Activated naive CD8-positive, alpha-beta T cell (primary cell): ENCODE measurements at regions not wholly inside any gene's neighbourhood (a gene's known extent, or its start where the extent isn't known, plus 50 kb on each side); places are given as distances from the start of the nearest gene placed in this dataset.

ENCODE experiments used
- H3K27ac Mint-ChIP-seq: one replicate; pipeline ENCODE4 v1.8.0; 2021; ENCODE audit warnings: mixed read lengths
- H3K27me3 Mint-ChIP-seq: one replicate; pipeline ENCODE4 v1.8.0; 2021; ENCODE audit warnings: mixed read lengths
- H3K36me3 Mint-ChIP-seq: one replicate; pipeline ENCODE4 v1.8.0; 2021; ENCODE audit warnings: mixed read lengths
- H3K4me1 Mint-ChIP-seq: one replicate; pipeline ENCODE4 v1.8.0; 2021; ENCODE audit warnings: low read depth, mixed read lengths
- H3K4me3 Mint-ChIP-seq: one replicate; pipeline ENCODE4 v1.8.0; 2021; ENCODE audit warnings: mild to moderate bottlenecking, mixed read lengths
- H3K9me3 Mint-ChIP-seq: one replicate; pipeline ENCODE4 v1.8.0; 2021; ENCODE audit warnings: low read depth, mixed read lengths

GRCh38 chr14:38110258-38110657, 97.4 kb upstream of the SSTR1 start:
- Mint-ChIP-seq H3K27me3 (no peaks in the 10 kb centered on the region), H3K4me3 (no peak overlapping the region), H3K27ac (no peak overlapping the region), H3K4me1 (peaks cover 10% of the 10 kb centered on the region), H3K36me3 (peaks cover 10% of the 10 kb centered on the region), H3K9me3 (peaks cover 13% of the 10 kb centered on the region)

GRCh38 chr14:38111046-38111445, 96.7 kb upstream of the SSTR1 start:
- no peak overlapping the region for H3K4me3 Mint-ChIP-seq
- H3K27me3 Mint-ChIP-seq: no peaks in the 10 kb centered on the region
- peaks cover 13% of the 10 kb centered on the region for H3K9me3 Mint-ChIP-seq
- peaks cover 9% of the 10 kb centered on the region for H3K36me3 Mint-ChIP-seq
- no peak overlapping the region for H3K27ac Mint-ChIP-seq
- peaks cover 10% of the 10 kb centered on the region for H3K4me1 Mint-ChIP-seq

- Mint-ChIP-seq H3K27me3 (no peaks in the 10 kb centered on the region), H3K36me3 (no peaks in the 10 kb centered on the region), H3K9me3 (no peaks in the 10 kb centered on the region), H3K4me3 (no peak overlapping the region), H3K27ac (no peak overlapping the region), H3K4me1 (no peaks in the 10 kb centered on the region)
Measured at GRCh38 chr14:38113546-38113945, 94.2 kb upstream of the SSTR1 start.

- Mint-ChIP-seq H3K4me3 (no peak overlapping the region), H3K27me3 (no peaks in the 10 kb centered on the region), H3K36me3 (peaks cover 3% of the 10 kb centered on the region), H3K9me3 (no peaks in the 10 kb centered on the region), H3K4me1 (peaks cover 4% of the 10 kb centered on the region), H3K27ac (no peak overlapping the region)
Measured at GRCh38 chr14:38116895-38117294, 90.8 kb upstream of the SSTR1 start.

- no peaks in the 10 kb centered on the region for H3K27me3 Mint-ChIP-seq
- H3K4me1 Mint-ChIP-seq: peaks cover 10% of the 10 kb centered on the region
- peaks cover 3% of the 10 kb centered on the region for H3K36me3 Mint-ChIP-seq
- H3K9me3 Mint-ChIP-seq: no peaks in the 10 kb centered on the region
- H3K27ac Mint-ChIP-seq: no peak overlapping the region
- no peak overlapping the region for H3K4me3 Mint-ChIP-seq
Measured at GRCh38 chr14:38120109-38120508, 87.6 kb upstream of the SSTR1 start.

GRCh38 chr14:38121320-38122020, 86.2 kb upstream of the SSTR1 start:
- Mint-ChIP-seq H3K4me3 (no peak overlapping the region), H3K9me3 (no peaks in the 10 kb centered on the region), H3K36me3 (peaks cover 3% of the 10 kb centered on the region), H3K4me1 (peaks cover 19% of the 10 kb centered on the region), H3K27me3 (no peaks in the 10 kb centered on the region), H3K27ac (no peak overlapping the region)

GRCh38 chr14:38122241-38122640, 85.5 kb upstream of the SSTR1 start:
- H3K36me3 Mint-ChIP-seq: peaks cover 3% of the 10 kb centered on the region
- no peak overlapping the region for H3K27ac Mint-ChIP-seq
- H3K27me3 Mint-ChIP-seq: no peaks in the 10 kb centered on the region
- no peaks in the 10 kb centered on the region for H3K9me3 Mint-ChIP-seq
- H3K4me3 Mint-ChIP-seq: no peak overlapping the region
- H3K4me1 Mint-ChIP-seq: peaks cover 19% of the 10 kb centered on the region

GRCh38 chr14:38124506-38124905, 83.2 kb upstream of the SSTR1 start:
- Mint-ChIP-seq H3K36me3 (no peaks in the 10 kb centered on the region), H3K4me3 (no peak overlapping the region), H3K9me3 (no peaks in the 10 kb centered on the region), H3K27me3 (no peaks in the 10 kb centered on the region), H3K27ac (no peak overlapping the region), H3K4me1 (peaks cover 22% of the 10 kb centered on the region)

- H3K4me3 Mint-ChIP-seq: no peak overlapping the region
- H3K36me3 Mint-ChIP-seq: no peaks in the 10 kb centered on the region
- no peaks in the 10 kb centered on the region for H3K27me3 Mint-ChIP-seq
- peaks cover 30% of the 10 kb centered on the region for H3K4me1 Mint-ChIP-seq
- H3K9me3 Mint-ChIP-seq: no peaks in the 10 kb centered on the region
- H3K27ac Mint-ChIP-seq: no peak overlapping the region
Measured at GRCh38 chr14:38125481-38126037, 82.1 kb upstream of the SSTR1 start.

- Mint-ChIP-seq H3K9me3 (no peaks in the 10 kb centered on the region), H3K27ac (no peak overlapping the region), H3K36me3 (peaks cover 2% of the 10 kb centered on the region), H3K4me1 (peaks cover 28% of the 10 kb centered on the region), H3K27me3 (no peaks in the 10 kb centered on the region), H3K4me3 (no peak overlapping the region)
Measured at GRCh38 chr14:38127356-38127755, 80.3 kb upstream of the SSTR1 start.

- H3K27ac Mint-ChIP-seq: no peak overlapping the region
- H3K4me1 Mint-ChIP-seq: peaks cover 28% of the 10 kb centered on the region
- H3K27me3 Mint-ChIP-seq: no peaks in the 10 kb centered on the region
- H3K36me3 Mint-ChIP-seq: peaks cover 2% of the 10 kb centered on the region
- no peak overlapping the region for H3K4me3 Mint-ChIP-seq
- H3K9me3 Mint-ChIP-seq: no peaks in the 10 kb centered on the region
Measured at GRCh38 chr14:38127784-38128183, 79.9 kb upstream of the SSTR1 start.

- Mint-ChIP-seq H3K27ac (no peak overlapping the region), H3K9me3 (no peaks in the 10 kb centered on the region), H3K36me3 (peaks cover 2% of the 10 kb centered on the region), H3K27me3 (no peaks in the 10 kb centered on the region), H3K4me1 (peaks cover 28% of the 10 kb centered on the region), H3K4me3 (no peak overlapping the region)
Measured at GRCh38 chr14:38128640-38129039, 79.1 kb upstream of the SSTR1 start.

- Mint-ChIP-seq H3K27me3 (no peaks in the 10 kb centered on the region), H3K27ac (no peak overlapping the region), H3K36me3 (peaks cover 2% of the 10 kb centered on the region), H3K4me3 (no peak overlapping the region), H3K9me3 (no peaks in the 10 kb centered on the region), H3K4me1 (peaks cover 28% of the 10 kb centered on the region)
Measured at GRCh38 chr14:38129192-38129591, 78.5 kb upstream of the SSTR1 start.

GRCh38 chr14:38129705-38130104, 78.0 kb upstream of the SSTR1 start:
- Mint-ChIP-seq H3K9me3 (no peaks in the 10 kb centered on the region), H3K4me3 (no peak overlapping the region), H3K4me1 (peaks cover 25% of the 10 kb centered on the region), H3K27ac (no peak overlapping the region), H3K36me3 (peaks cover 2% of the 10 kb centered on the region), H3K27me3 (no peaks in the 10 kb centered on the region)

- Mint-ChIP-seq H3K4me3 (no peak overlapping the region), H3K36me3 (peaks cover 2% of the 10 kb centered on the region), H3K27me3 (no peaks in the 10 kb centered on the region), H3K4me1 (peaks cover 10% of the 10 kb centered on the region), H3K27ac (no peak overlapping the region), H3K9me3 (no peaks in the 10 kb centered on the region)
Measured at GRCh38 chr14:38134416-38135030, 73.2 kb upstream of the SSTR1 start.
